DMS53 (cell line): ENCODE measurements at regions not wholly inside any gene's neighbourhood (a gene's known extent, or its start where the extent isn't known, plus 50 kb on each side); places are given as distances from the start of the nearest gene placed in this dataset.
"Not testable (repeated sequence)": the region's sequence is repeated elsewhere in the genome, so short reads cannot be mapped to it uniquely, and the experiment has no call there.

ENCODE experiments used
- DNase-seq: peaks from one replicate; lab custom pipeline; 2025; lab: John Stamatoyannopoulos, UW

GRCh38 chr1:96544831-96545221 lies 176.8 kb upstream of the PTBP2 start:
- DNase-seq: no peak

GRCh38 chr1:96545935-96546656 lies 175.5 kb upstream of the PTBP2 start:
- DNase-seq: no peak

- no peak for DNase-seq
These were observed 171.5 kb upstream of the PTBP2 start for GRCh38 chr1:96550061-96550460.

GRCh38 chr1:96552451-96552850 lies 169.1 kb upstream of the PTBP2 start:
- DNase-seq: no peak

DNA sequence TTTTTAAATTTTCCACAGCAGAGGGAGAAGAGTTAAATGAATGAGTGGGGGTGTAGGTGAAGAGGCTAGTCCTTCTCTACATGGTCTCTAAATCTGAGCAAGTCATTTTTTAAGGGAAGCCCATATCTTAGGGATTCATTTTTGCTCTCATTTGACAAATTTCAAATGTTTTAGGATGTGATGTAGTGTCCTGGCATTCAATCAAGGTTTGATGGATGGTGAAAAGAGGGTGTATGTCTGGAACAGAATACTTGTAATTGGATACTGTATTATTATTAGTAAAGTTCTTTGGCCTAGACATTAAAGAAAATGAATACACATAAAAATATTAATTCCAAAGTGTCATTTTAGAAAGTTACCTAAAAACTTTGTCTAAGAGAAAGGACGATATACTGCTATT lies 167.8 kb upstream of the PTBP2 start:
- no peak for DNase-seq

- no peak for DNase-seq
These were observed 167.2 kb upstream of the PTBP2 start for GRCh38 chr1:96554364-96554763.

- no peak for DNase-seq
These were observed 164.2 kb upstream of the PTBP2 start for GRCh38 chr1:96557336-96557735.

DNA sequence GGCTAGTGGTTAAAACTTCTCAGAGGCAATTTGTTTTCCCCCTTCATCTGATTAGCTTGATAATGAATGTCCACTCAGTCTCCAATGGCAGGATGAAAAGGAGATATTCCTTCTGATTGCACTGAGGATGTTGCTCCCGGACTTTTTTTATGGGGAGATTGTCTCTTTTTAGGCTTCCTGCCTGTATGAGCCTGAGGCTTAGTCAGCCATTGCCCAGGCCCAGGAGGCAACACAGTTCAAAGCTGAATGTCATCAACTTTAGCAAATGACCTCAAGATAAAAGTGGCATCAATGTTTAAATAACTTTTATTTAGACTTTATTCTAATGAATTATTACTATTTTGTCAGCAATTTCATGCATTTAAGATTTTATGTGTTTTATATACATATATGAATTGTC lies 162.9 kb upstream of the PTBP2 start:
- DNase-seq: no peak

DNA sequence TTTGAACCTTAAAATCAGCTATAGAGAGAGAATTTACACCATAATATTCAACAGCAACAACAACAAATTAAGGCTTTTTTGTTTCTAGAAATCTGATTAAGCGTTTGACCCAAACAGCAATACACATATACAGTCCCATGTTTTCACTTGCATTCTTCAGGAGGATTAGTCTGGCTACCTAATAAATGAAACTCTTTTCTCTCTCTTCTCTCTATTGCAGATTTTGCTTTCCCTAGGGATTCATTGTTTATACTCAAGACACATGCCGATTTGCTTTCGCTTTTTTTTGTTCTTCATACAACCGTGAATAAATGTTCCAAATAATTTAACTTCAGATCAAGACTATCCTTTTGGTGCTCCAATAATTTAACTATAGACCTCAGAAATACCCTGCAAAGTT lies 162.4 kb upstream of the PTBP2 start:
- DNase-seq: no peak

- DNase-seq: no peak
These were observed 161.6 kb upstream of the PTBP2 start for GRCh38 chr1:96559707-96560596.

GRCh38 chr1:96562094-96562493 lies 159.5 kb upstream of the PTBP2 start:
- no peak for DNase-seq

DNA sequence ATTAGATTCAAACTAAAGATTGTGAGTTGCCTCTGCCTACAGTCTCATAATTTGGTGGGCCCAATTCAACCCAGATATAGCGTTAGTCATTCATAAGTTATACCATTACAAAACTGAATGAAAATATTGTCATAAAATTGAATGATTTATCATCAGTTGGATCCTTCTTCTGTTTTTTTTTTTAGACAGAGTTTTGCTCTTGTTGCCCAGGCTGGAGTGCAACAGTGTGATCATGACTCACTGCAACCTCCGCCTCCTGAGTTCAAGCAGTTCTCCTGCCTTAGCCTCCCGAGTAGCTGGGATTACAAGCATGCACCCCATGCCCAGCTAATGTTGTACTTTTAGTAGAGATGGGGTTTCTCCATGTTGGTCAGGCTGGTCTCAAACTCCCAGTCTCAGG lies 157.2 kb upstream of the PTBP2 start:
- not testable (repeated sequence) for DNase-seq

GRCh38 chr1:96565546-96565945 lies 156.0 kb upstream of the PTBP2 start:
- no peak for DNase-seq

DNA sequence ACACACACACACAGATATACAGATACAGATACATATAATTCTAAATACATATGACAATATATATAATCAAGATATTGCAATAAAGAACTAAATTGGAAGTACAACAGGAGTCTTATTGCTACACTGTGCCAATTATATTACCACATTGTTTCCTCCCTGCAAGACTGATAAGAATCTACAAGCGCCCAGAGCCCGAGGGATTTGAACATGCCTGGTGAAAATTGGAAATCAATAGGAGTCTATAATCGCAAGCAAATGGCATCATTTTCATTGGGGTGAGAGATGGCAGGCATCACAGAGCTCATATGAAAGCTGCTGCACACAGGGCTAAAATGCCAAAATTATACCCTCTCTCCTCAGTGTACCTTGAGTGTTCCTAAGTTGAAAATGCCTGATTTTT lies 152.9 kb upstream of the PTBP2 start:
- DNase-seq: no peak

- DNase-seq: no peak
These were observed 152.3 kb upstream of the PTBP2 start for GRCh38 chr1:96569288-96569687.

DNA sequence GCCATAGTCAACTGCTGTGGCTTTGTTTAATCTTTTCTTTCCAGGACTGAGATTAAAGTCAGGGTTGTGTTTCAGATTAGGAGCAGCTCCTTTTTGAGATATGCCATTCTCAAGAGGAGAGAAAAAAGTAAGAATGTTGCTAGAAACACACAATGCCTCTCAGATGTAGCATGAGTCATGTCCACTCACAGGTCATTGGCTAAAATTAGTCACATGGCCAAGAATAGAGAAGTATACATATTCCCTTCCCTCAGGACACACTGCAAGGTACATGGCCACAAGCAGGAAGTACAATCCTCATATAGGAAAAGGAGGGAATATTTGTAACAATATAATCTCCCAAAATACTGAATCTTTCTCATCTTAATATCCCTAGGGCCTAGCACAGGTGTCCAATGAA lies 141.9 kb upstream of the PTBP2 start:
- DNase-seq: peak; percentile 76

DNA sequence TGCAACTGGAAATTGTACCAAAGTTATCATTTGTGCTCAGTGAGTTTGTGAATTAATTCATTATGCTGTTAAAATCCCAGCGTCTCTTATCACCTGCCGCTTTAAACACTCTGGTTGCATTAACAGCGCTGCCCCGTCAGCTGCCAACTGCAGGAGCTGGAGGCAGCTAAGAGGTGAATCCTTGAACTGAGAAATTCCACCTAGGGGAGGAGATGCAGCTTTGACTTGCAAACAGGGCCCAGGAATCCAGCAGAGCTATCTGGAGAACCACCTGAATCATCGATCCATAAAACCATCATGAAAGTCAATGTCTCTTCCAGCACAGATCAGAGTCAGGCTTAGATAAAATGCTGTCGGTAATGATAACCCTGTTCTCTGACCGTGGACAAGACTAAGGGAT lies 140.7 kb upstream of the PTBP2 start:
- DNase-seq: no peak

DNA sequence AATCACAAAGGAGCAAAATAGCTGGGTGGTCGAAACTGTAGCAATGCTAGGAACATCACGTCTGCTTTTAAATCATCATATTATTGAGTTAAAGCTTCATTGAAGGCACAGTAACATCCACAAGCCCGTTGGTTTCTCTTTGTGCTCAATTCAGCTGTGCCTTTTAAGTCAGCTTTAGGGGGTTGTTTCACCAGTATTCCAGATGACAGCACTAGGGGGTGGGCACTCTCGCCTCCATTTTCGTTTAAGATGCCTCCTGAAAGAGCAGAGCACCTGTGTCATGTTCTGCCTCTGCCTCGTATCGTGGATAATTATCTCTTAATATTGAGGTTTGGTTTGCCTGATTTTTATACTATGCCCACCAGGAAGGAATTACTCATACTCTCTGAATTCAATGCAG lies 139.8 kb upstream of the PTBP2 start:
- DNase-seq: no peak

DNA sequence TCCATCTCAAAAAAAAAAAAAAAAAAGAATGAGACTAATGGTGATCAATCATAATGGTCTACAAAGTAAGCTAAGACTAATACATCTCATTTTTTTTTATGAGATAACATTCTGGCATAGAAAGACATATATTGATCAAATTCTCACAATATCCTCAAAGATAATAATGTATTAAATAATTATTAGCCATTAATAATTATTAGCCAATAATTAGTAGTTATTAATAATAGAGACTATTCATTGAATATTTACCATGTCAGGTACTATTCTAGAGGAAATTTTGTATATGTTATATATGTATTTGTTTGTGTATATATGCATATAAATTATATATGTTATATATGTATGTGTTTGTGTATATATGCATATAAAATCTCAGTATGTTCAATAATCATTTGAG lies 137.7 kb upstream of the PTBP2 start:
- DNase-seq: no peak

- DNase-seq: no peak
These were observed 134.4 kb upstream of the PTBP2 start for GRCh38 chr1:96587222-96587621.

DNA sequence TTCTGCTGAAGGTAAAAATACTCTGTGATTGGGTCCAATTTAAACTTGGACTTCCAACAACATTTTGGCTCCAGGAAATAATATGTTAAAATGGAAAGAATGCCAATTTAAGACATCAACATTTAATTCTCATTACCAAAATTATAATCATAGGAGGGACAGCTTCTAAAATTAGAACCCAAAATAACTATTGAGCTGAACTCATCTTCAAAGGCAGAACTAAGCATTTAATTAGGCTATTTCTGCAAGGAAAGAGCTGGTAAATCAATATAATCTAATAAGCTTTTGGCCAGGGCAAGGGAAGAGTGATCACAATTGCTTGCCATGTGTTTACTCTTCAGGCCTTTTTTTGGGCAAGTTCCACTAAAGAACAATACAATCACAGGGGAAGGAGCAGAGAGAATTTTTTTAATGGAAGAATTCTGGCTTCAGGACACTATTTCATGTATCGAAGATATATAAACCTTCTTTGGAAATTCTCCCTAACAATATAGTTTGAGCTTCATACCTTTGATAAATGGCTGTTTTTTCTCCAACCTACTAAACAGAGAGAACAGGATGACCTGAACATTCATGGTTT lies 133.1 kb upstream of the PTBP2 start:
- DNase-seq: no peak

GRCh38 chr1:96595530-96595929 lies 126.1 kb upstream of the PTBP2 start:
- DNase-seq: not testable (repeated sequence)
